ENCODE measurements at regions not wholly inside any gene's neighbourhood (a gene's known extent, or its start where the extent isn't known, plus 50 kb on each side); places are given as distances from the start of the nearest gene placed in this dataset.

- Histone ChIP-seq H3K4me3 (ENCODE audit: low read depth, low read length, poor library complexity, severe bottlenecking) (no peak overlapping the region), H3K9me3 (ENCODE audit: low read length) (no peaks in the 10 kb centered on the region), H3K36me3 (ENCODE audit: insufficient read depth, low read length) (no peaks in the 10 kb centered on the region), H3K4me2 (ENCODE audit: low read length) (no peak overlapping the region), H2AFZ (ENCODE audit: low read length) (no peak overlapping the region), H3K27me3 (ENCODE audit: insufficient read depth, low read length) (no peaks in the 10 kb centered on the region), H4K20me1 (ENCODE audit: insufficient read depth, low read length) (no peaks in the 10 kb centered on the region), H3F3A (ENCODE audit: insufficient read depth, low read length) (no peaks in the 10 kb centered on the region), H3K9me2 (ENCODE audit: low read depth, low read length) (no peaks in the 10 kb centered on the region), H3K79me2 (ENCODE audit: insufficient read depth, low read length) (no peaks in the 10 kb centered on the region), H3K27ac (ENCODE audit: low read depth, low read length, poor library complexity, severe bottlenecking) (no peak overlapping the region), H3K4me1 (ENCODE audit: insufficient read depth, low read length, severe bottlenecking) (no peaks in the 10 kb centered on the region), H3K9ac (ENCODE audit: low read length) (no peak overlapping the region)
- no peak for TF ChIP-seq CTCF (IDR thresholded peaks at IDR 0.05; ENCODE audit: low read length)
- no peak for TF ChIP-seq EZH2 (IDR thresholded peaks at IDR 0.05; ENCODE audit: borderline replicate concordance, low read length)
Observed at GRCh38 chr2:16011621-16011960, 71.2 kb downstream of the MYCN start.

GRCh38 chr2:16010951-16011620, 70.7 kb downstream of the MYCN start:
- Histone ChIP-seq H3K9me2 (ENCODE audit: low read depth, low read length) (no peaks in the 10 kb centered on the region), H2AFZ (ENCODE audit: low read length) (no peak overlapping the region), H3K9ac (ENCODE audit: low read length) (no peak overlapping the region), H3F3A (ENCODE audit: insufficient read depth, low read length) (no peaks in the 10 kb centered on the region), H3K27me3 (ENCODE audit: insufficient read depth, low read length) (no peaks in the 10 kb centered on the region), H3K9me3 (ENCODE audit: low read length) (no peaks in the 10 kb centered on the region), H3K4me2 (ENCODE audit: low read length) (no peak overlapping the region), H3K4me3 (ENCODE audit: low read depth, low read length, poor library complexity, severe bottlenecking) (no peak overlapping the region), H3K79me2 (ENCODE audit: insufficient read depth, low read length) (no peaks in the 10 kb centered on the region), H3K4me1 (ENCODE audit: insufficient read depth, low read length, severe bottlenecking) (no peaks in the 10 kb centered on the region), H3K36me3 (ENCODE audit: insufficient read depth, low read length) (no peaks in the 10 kb centered on the region), H4K20me1 (ENCODE audit: insufficient read depth, low read length) (no peaks in the 10 kb centered on the region), H3K27ac (ENCODE audit: low read depth, low read length, poor library complexity, severe bottlenecking) (no peak overlapping the region)
- TF ChIP-seq EZH2 (IDR thresholded peaks at IDR 0.05; ENCODE audit: borderline replicate concordance, low read length): no peak
- no peak for TF ChIP-seq CTCF (IDR thresholded peaks at IDR 0.05; ENCODE audit: low read length)

DNA sequence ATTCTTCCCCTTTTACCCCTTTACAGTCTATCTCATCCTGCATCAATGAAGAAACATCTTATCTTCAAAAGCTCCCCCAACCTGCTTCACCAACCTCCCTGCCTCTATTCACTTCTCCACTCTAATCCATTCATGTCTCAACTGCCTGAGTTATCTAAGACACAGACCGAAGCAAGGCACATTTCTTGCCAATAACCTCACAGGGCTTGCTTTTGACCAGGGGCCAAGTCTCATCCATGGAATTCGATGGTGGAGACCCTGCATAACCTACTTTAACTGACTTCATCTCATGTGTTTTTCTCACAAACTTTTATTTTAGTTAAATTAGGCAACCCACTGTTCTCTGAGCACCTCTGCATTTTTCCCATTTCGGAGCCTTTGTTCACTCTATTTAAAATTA, 69.7 kb downstream of the MYCN start:
- Histone ChIP-seq H3K9me2 (ENCODE audit: low read depth, low read length) (no peaks in the 10 kb centered on the region), H3K79me2 (ENCODE audit: insufficient read depth, low read length) (no peaks in the 10 kb centered on the region), H3K4me3 (ENCODE audit: low read depth, low read length, poor library complexity, severe bottlenecking) (no peak overlapping the region), H3K4me2 (ENCODE audit: low read length) (no peak overlapping the region), H3F3A (ENCODE audit: insufficient read depth, low read length) (no peaks in the 10 kb centered on the region), H3K9me3 (ENCODE audit: low read length) (no peaks in the 10 kb centered on the region), H3K9ac (ENCODE audit: low read length) (no peak overlapping the region), H4K20me1 (ENCODE audit: insufficient read depth, low read length) (no peaks in the 10 kb centered on the region), H2AFZ (ENCODE audit: low read length) (no peak overlapping the region), H3K27ac (ENCODE audit: low read depth, low read length, poor library complexity, severe bottlenecking) (no peak overlapping the region), H3K27me3 (ENCODE audit: insufficient read depth, low read length) (no peaks in the 10 kb centered on the region), H3K36me3 (ENCODE audit: insufficient read depth, low read length) (no peaks in the 10 kb centered on the region), H3K4me1 (ENCODE audit: insufficient read depth, low read length, severe bottlenecking) (no peaks in the 10 kb centered on the region)
- TF ChIP-seq EZH2 (IDR thresholded peaks at IDR 0.05; ENCODE audit: borderline replicate concordance, low read length): no peak
- TF ChIP-seq CTCF (IDR thresholded peaks at IDR 0.05; ENCODE audit: low read length): no peak
